Esophagus squamous epithelium (tissue), 5 donors: ENCODE measurements at regions not wholly inside any gene's neighbourhood (a gene's known extent, or its start where the extent isn't known, plus 50 kb on each side); places are given as distances from the start of the nearest gene placed in this dataset.
"Not testable (repeated sequence)": the region's sequence is repeated elsewhere in the genome, so short reads cannot be mapped to it uniquely, and the experiment has no call there.

ENCODE experiments used
- DNase-seq: peaks from one replicate; lab custom pipeline; 2025; lab: John Stamatoyannopoulos, UW
- H3K27ac ChIP-seq, 4 donors: fragments of 200-600 bp; sonication (generic); one replicate each; pipeline ENCODE4 v1.5.1; 2016 to 2019; ENCODE audit warnings: mild to moderate bottlenecking in 1 of 4
- H3K27me3 ChIP-seq, 4 donors: fragments of 200-600 bp; sonication (generic); 1 replicate in 3 of 4; 2 replicates in 1 of 4; pipeline versions ENCODE4 v1.5.1 to v1.6.0; 2017 to 2021; ENCODE audit warnings: antibody characterized with exemption in 1 of 4
- H3K36me3 ChIP-seq, 3 donors: fragments of 200-600 bp; sonication (generic); one replicate each; pipeline ENCODE4 v1.5.1; 2016 to 2019
- H3K4me1 ChIP-seq, 3 donors: fragments of 200-600 bp; sonication (generic); one replicate each; pipeline ENCODE4 v1.5.1; 2017 to 2019
- H3K4me3 ChIP-seq, 4 donors: fragments of 200-600 bp; sonication (generic); 1 replicate in 3 of 4; 2 replicates in 1 of 4; pipeline ENCODE4 v1.5.1; 2016 to 2019; ENCODE audit warnings: mild to moderate bottlenecking in 2 of 4, moderate library complexity in 1 of 4
- H3K9me3 ChIP-seq, 3 donors: fragments of 200-600 bp; sonication (generic); one replicate each; pipeline ENCODE4 v1.5.1; 2016 to 2019
- CTCF ChIP-seq, 6 experiments: fragments of 450-650 bp in 4 of 6; fragments of 200-600 bp in 2 of 6; sonication (generic) in 2 of 6; IDR thresholded peaks; one replicate each; pipeline ENCODE4 v1.5.1; 2016 to 2019; ENCODE audit warnings: antibody characterized with exemption in 6 of 6, mild to moderate bottlenecking in 4 of 6, moderate library complexity in 4 of 6
- POLR2A ChIP-seq, 4 donors: fragments of 450-650 bp; IDR thresholded peaks; one replicate each; pipeline ENCODE4 v1.6.1; 2017; ENCODE audit warnings: antibody characterized with exemption in 4 of 4, mild to moderate bottlenecking in 4 of 4, moderate library complexity in 3 of 4
- WGBS, 2 donors: methylation state at CpG; one replicate each; pipeline ENCODE4 v1.1.5; 2018; 5-methylcytosine and 5-hydroxymethylcytosine counted together
- intact Hi-C: fragments of 100-400 bp; cut with DNase I; formaldehyde crosslinking; loops from one replicate; pipeline ENCODE4 v1.15.0; 2022
- donor health status: DM: yes; HTN: yes; CAD: no.

GRCh38 chr7:46604241-46604661 lies 683.2 kb upstream of the IGFBP3 start:
- Histone ChIP-seq H3K36me3 (no peaks in the 10 kb centered on the region), H3K4me3 (peak overlapping the region in 1 of 4 donors; percentile 2), H3K27ac (peak overlapping the region; percentile 15 to 91 (median 84)), H3K27me3 (no peaks in the 10 kb centered on the region), H3K9me3 (no peaks in the 10 kb centered on the region), H3K4me1 (peaks cover 0 to 27% (median 11%) of the 10 kb centered on the region in 3 donors)
- no peak for DNase-seq
- intact Hi-C loops = no loop called here
- 34 to 35% methylated on average over 3 of the region's 3 CpGs for WGBS, 2 donors
- TF ChIP-seq POLR2A (IDR thresholded peaks at IDR 0.05) = no peak
- no peak for TF ChIP-seq CTCF (IDR thresholded peaks at IDR 0.05)

GRCh38 chr7:46603780-46604179 lies 682.7 kb upstream of the IGFBP3 start:
- no peaks in the 10 kb centered on the region for H3K36me3 ChIP-seq
- intact Hi-C loops = no loop called here
- H3K4me1 ChIP-seq = peaks cover 0 to 27% (median 11%) of the 10 kb centered on the region in 3 donors
- no peak for DNase-seq
- WGBS, 2 donors = 57 to 71% methylated on average over 10 to 11 of the region's 11 CpGs
- H3K27ac ChIP-seq = peak overlapping the region; percentile 59 to 91 (median 84)
- H3K9me3 ChIP-seq = no peaks in the 10 kb centered on the region
- no peak for TF ChIP-seq POLR2A (IDR thresholded peaks at IDR 0.05)
- TF ChIP-seq CTCF (IDR thresholded peaks at IDR 0.05) = no peak
- no peaks in the 10 kb centered on the region for H3K27me3 ChIP-seq
- no peak overlapping the region for H3K4me3 ChIP-seq

GRCh38 chr7:46603296-46603752 lies 682.3 kb upstream of the IGFBP3 start:
- 91 to 96% methylated on average over 3 to 4 of the region's 7 CpGs for WGBS, 2 donors
- Histone ChIP-seq H3K4me3 (no peak overlapping the region), H3K36me3 (no peaks in the 10 kb centered on the region), H3K4me1 (peaks cover 0 to 27% (median 11%) of the 10 kb centered on the region in 3 donors), H3K27ac (peak overlapping the region; percentile 59 to 91 (median 84)), H3K27me3 (no peaks in the 10 kb centered on the region), H3K9me3 (no peaks in the 10 kb centered on the region)
- TF ChIP-seq CTCF (IDR thresholded peaks at IDR 0.05) (no peak), POLR2A (IDR thresholded peaks at IDR 0.05) (no peak)
- no peak for DNase-seq
- intact Hi-C loops = no loop called here

- peak overlapping the region; percentile 9 to 69 (median 36) for H3K27ac ChIP-seq
- WGBS, 2 donors = 81 to 87% methylated on average over 5 of the region's 5 CpGs
- TF ChIP-seq CTCF (IDR thresholded peaks at IDR 0.05) = no peak
Measured at GRCh38 chr7:46600340-46600739, 679.3 kb upstream of the IGFBP3 start.

GRCh38 chr7:46594831-46595230 lies 673.8 kb upstream of the IGFBP3 start:
- H3K4me3 ChIP-seq, H3K36me3 ChIP-seq, H3K27ac ChIP-seq, H3K27me3 ChIP-seq, H3K9me3 ChIP-seq, intact Hi-C loops, H3K4me1 ChIP-seq, DNase-seq: not testable (repeated sequence)
- WGBS, 2 donors = 47 to 67% methylated on average over 1 of the region's 1 CpG

More at GRCh38 chr7:46600340-46600739, 679.3 kb upstream of the IGFBP3 start:
- intact Hi-C loops = no loop called here
- Histone ChIP-seq H3K9me3 (no peaks in the 10 kb centered on the region), H3K36me3 (no peaks in the 10 kb centered on the region), H3K27me3 (no peaks in the 10 kb centered on the region), H3K4me3 (no peak overlapping the region), H3K4me1 (peaks cover 0 to 27% (median 11%) of the 10 kb centered on the region in 3 donors)
- no peak for DNase-seq

- H3K4me3 ChIP-seq, H3K36me3 ChIP-seq, H3K4me1 ChIP-seq, H3K9me3 ChIP-seq, DNase-seq, H3K27ac ChIP-seq, intact Hi-C loops, H3K27me3 ChIP-seq: not testable (repeated sequence)
- WGBS, 2 donors = 83% methylated on average over 8 of the region's 10 CpGs; no CpG with 5 or more reads in 1 of the 2 donors
Measured at GRCh38 chr7:46590918-46591905, 670.1 kb upstream of the IGFBP3 start.
